ENCODE measurements at regions not wholly inside any gene's neighbourhood (a gene's known extent, or its start where the extent isn't known, plus 50 kb on each side); places are given as distances from the start of the nearest gene placed in this dataset.

DNA sequence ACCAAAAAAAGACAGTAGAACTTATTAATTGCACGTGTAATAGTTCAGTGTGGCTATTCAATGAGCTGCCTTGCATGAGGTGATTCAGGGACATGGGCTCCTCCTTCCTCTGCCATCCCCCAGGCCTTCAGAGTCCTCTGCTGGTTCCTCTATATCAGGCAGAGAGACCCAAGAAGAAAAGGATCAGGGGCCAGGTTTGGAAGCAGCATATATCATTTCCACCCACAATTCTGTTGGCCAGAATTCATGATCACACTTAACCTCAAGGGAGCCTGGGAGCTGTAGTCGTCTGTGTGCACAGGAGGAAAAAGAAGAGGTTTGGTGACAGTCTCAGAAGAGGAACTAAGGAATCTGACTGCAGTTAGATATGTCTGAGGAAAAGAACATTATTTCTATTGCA, 114.0 kb upstream of the GLS start:
- H3K27me3 Mint-ChIP-seq: peaks cover 2% of the 10 kb centered on the region
- H3K36me3 Mint-ChIP-seq (ENCODE audit: low read depth): no peaks in the 10 kb centered on the region
- H3K27ac Mint-ChIP-seq: no peak overlapping the region
- H3K4me1 Mint-ChIP-seq (ENCODE audit: low read depth): peaks cover 5% of the 10 kb centered on the region
- no peaks in the 10 kb centered on the region for H3K9me3 Mint-ChIP-seq
- intact Hi-C loops (cut with micrococcal nuclease): no loop called here
- H3K4me3 Mint-ChIP-seq: no peak overlapping the region

DNA sequence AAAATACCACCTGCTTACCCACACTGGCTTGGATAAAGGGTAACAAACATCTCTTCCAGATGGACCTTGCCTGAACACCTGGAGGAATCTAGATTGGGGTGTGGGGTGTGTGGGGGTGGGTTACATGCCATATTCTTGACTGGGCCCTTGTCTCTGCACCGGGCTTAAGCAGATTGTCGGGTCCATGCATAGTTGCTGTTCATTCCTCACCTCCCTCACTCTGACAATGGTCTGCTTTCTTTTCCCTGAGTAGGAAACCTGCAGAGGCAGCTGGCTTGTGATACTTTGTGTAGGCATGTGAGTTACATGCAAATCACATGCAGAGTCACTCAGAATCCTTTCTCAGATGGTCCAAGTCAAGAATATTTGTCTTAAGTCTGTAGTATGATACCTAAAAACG, 112.8 kb upstream of the GLS start:
- Mint-ChIP-seq H3K27ac (no peak overlapping the region), H3K4me1 (ENCODE audit: low read depth) (peaks cover 5% of the 10 kb centered on the region), H3K4me3 (no peak overlapping the region), H3K27me3 (no peaks in the 10 kb centered on the region), H3K9me3 (no peaks in the 10 kb centered on the region), H3K36me3 (ENCODE audit: low read depth) (no peaks in the 10 kb centered on the region)
- intact Hi-C loops (cut with micrococcal nuclease): no loop called here

DNA sequence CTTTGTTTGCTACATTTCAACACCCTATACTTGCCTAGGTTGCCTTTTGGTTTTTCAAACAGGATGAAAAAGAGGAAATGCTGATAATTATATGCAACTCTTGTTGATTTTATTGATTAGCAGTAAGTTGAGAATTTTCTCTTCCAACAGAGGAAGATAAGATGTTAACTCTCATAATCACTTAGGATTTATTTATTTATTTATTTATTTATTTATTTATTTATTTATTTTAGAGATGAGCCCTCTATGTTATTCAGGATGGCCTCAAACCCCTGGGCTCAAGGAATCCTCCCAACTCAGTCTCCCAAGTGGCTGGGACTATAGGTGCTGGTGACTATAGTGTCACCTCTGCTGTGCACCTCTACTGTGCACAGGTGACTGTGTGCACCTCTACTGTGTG, 111.4 kb upstream of the GLS start:
- intact Hi-C loops (cut with micrococcal nuclease): no loop called here
- H3K9me3 Mint-ChIP-seq: no peaks in the 10 kb centered on the region
- H3K27me3 Mint-ChIP-seq: no peaks in the 10 kb centered on the region
- no peak overlapping the region for H3K4me3 Mint-ChIP-seq
- no peaks in the 10 kb centered on the region for H3K36me3 Mint-ChIP-seq (ENCODE audit: low read depth)
- no peak overlapping the region for H3K27ac Mint-ChIP-seq
- H3K4me1 Mint-ChIP-seq (ENCODE audit: low read depth): peaks cover 5% of the 10 kb centered on the region

DNA sequence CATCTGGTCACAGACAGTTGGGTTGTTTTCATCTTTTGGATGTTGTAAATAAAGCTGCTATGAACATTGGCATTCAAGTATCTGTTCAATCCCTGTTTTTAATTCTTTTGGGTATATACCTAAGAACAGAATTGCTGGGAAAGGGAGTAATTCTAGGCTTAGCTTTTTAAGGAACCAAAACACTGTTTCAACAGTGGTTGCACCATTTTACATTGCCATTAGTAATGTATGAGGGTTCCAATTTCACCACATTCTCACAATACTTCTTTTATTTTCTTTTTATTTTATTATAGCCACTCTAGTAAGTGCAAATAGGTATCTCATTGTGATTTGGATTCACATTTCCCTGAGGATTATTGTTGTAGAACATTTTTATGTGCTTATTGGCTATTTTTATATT, 108.9 kb upstream of the GLS start:
- intact Hi-C loops (cut with micrococcal nuclease): no loop called here

DNA sequence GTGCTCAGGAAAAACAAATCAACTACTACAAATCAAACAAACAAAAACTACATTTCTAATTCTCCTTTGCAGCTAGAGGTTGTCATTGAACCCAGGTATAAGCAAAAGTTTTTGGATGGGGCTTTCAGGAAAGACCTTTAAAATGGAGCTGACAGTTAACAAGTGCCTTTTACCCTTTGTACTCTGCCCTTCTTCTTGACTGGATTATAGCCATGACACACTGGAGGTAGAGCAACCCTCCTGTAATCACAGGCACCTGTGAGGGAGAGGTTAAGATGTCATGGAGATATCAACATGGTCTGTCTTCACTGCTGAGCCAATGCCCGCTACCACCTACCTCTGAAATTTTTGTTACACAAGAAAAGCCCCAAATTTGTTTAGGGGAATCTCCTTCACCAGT, 100.0 kb upstream of the GLS start:
- Mint-ChIP-seq H3K4me1 (ENCODE audit: low read depth) (no peaks in the 10 kb centered on the region), H3K36me3 (ENCODE audit: low read depth) (no peaks in the 10 kb centered on the region), H3K4me3 (no peak overlapping the region), H3K9me3 (peaks cover 8% of the 10 kb centered on the region), H3K27ac (no peak overlapping the region), H3K27me3 (peaks cover 2% of the 10 kb centered on the region)
- intact Hi-C loops (cut with micrococcal nuclease): loop anchor here (2.0 to 10.0 kb wide), 4 partner anchors 107 to 724 kb away; no protein-coding TSS in a partner anchor

More for the DNA sequence above, 108.9 kb upstream of the GLS start:
- Mint-ChIP-seq H3K27me3 (peaks cover 2% of the 10 kb centered on the region), H3K27ac (no peak overlapping the region), H3K36me3 (ENCODE audit: low read depth) (no peaks in the 10 kb centered on the region), H3K4me3 (no peak overlapping the region), H3K4me1 (ENCODE audit: low read depth) (peaks cover under 1% of the 10 kb centered on the region), H3K9me3 (no peaks in the 10 kb centered on the region)

DNA sequence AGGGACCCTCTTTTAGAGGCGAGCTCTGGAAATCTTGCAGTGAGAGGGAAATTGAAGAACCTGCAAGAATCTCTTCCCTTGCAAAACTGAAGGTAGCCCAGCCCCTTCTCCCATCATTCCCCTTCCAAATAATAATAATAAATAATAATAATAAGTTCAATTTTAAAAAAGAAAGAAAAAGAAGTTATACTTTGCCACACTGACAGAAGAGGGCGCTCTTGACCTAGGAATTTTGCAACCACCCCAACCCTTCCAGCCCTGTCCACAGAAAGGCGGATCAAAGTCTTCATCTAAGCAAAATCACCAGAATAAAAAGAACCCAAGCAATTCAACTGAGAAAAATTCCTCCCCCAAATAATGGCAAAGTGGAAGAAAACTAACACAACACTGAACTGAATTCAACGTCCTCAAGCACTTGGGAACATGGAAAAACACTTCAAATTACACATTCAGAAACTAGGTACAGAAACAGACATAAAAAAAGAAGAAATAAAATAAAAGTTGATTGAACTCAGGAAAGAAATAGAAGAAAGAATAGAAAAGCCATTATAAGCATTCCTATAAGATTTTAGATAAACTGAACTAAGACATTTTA, 98.9 kb upstream of the GLS start:
- Mint-ChIP-seq H3K36me3 (ENCODE audit: low read depth) (no peaks in the 10 kb centered on the region), H3K4me3 (no peak overlapping the region), H3K4me1 (ENCODE audit: low read depth) (no peaks in the 10 kb centered on the region), H3K9me3 (peaks cover 8% of the 10 kb centered on the region), H3K27ac (no peak overlapping the region), H3K27me3 (no peaks in the 10 kb centered on the region)
- intact Hi-C loops (cut with micrococcal nuclease): loop anchor here (1.0 to 10.0 kb wide), 5 partner anchors 23 to 723 kb away; no protein-coding TSS in a partner anchor

DNA sequence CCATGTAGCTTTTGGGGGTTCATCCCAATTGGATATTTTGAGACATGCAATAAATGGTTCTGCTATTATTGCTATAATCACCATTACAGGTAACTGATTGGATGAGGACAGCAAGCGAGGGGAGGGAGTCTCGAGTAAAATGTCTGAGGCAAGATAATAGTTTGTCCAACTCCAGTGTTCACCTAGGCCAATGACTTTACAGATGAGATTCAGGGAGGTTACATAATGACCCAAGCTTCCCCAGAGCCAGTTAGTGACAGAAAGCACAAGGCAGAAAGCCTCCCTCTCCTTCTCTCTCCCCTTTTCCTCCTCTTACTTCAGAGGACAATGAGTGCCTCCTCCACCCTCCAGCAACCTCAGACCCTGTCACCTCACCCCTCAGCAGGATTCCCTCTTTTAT, 98.4 kb upstream of the GLS start:
- Mint-ChIP-seq H3K27me3 (no peaks in the 10 kb centered on the region), H3K27ac (no peak overlapping the region), H3K4me3 (no peak overlapping the region), H3K9me3 (peaks cover 8% of the 10 kb centered on the region), H3K4me1 (ENCODE audit: low read depth) (no peaks in the 10 kb centered on the region), H3K36me3 (ENCODE audit: low read depth) (no peaks in the 10 kb centered on the region)
- intact Hi-C loops (cut with micrococcal nuclease): loop anchor here (5.0 to 10.0 kb wide), 3 partner anchors 105 to 723 kb away; no protein-coding TSS in a partner anchor

DNA sequence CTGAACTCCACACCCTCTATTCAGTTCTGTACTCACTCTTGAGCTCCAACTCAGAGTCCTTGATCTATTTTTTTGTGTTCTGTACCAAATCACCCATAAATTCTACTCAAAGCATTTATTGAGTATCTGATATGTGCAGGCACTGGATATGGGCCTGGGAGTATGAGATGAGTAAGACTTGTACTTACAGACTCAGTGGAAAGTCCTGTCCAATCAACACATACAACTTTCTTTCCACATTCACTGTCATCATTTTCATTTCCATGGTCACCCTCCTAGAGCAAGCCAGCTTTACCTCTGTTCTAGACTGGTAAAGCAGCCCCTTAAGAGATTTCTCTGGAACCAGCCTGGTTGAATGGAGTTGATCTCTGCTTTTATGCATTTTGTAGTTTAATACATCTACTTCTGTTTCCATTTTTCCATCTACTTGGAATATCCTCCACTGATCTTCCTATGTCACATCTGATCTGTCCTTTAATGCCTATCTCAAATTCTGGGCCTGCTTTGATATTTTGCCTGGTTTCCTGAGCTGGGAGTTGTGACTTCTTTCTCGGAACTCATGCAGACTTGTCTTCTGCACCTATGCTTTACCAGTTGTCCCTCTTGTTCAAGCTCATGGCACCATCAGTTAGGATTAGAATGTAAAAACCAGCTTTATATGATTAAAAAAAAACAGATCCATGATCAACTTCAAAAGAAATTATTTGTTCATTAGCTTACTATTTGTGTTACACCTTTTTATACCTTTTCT, 96.9 kb upstream of the GLS start:
- Mint-ChIP-seq H3K4me3 (no peak overlapping the region), H3K27ac (no peak overlapping the region), H3K27me3 (no peaks in the 10 kb centered on the region), H3K36me3 (ENCODE audit: low read depth) (no peaks in the 10 kb centered on the region), H3K9me3 (peaks cover 8% of the 10 kb centered on the region), H3K4me1 (ENCODE audit: low read depth) (no peaks in the 10 kb centered on the region)
- intact Hi-C loops (cut with micrococcal nuclease): loop anchor here (5.0 to 10.0 kb wide), 3 partner anchors 104 to 721 kb away; no protein-coding TSS in a partner anchor

DNA sequence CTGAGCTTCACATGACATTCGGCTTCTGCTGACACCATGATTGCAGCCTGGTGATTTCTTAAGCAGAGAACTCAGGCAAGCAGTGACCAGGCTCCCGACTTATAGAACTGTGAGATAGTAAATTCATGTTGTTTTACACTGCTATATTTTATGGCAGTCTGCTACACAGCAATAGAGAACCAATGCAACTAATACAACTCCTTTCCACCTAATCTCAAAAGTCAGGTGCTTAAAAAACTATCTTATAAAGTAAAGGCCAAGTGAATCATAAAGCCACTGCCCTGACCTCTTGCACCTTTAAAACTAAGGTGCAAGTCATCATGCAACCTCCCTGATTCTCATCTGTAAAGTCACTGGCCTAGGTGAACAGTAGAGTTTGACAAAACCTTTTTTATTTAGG, 95.3 kb upstream of the GLS start:
- peaks cover 8% of the 10 kb centered on the region for H3K9me3 Mint-ChIP-seq
- intact Hi-C loops (cut with micrococcal nuclease): loop anchor here (10.0 kb wide), 1 partner anchor 719 kb away; no protein-coding TSS in a partner anchor
- no peaks in the 10 kb centered on the region for H3K4me1 Mint-ChIP-seq (ENCODE audit: low read depth)
- no peak overlapping the region for H3K27ac Mint-ChIP-seq
- no peak overlapping the region for H3K4me3 Mint-ChIP-seq
- H3K27me3 Mint-ChIP-seq: no peaks in the 10 kb centered on the region
- no peaks in the 10 kb centered on the region for H3K36me3 Mint-ChIP-seq (ENCODE audit: low read depth)

DNA sequence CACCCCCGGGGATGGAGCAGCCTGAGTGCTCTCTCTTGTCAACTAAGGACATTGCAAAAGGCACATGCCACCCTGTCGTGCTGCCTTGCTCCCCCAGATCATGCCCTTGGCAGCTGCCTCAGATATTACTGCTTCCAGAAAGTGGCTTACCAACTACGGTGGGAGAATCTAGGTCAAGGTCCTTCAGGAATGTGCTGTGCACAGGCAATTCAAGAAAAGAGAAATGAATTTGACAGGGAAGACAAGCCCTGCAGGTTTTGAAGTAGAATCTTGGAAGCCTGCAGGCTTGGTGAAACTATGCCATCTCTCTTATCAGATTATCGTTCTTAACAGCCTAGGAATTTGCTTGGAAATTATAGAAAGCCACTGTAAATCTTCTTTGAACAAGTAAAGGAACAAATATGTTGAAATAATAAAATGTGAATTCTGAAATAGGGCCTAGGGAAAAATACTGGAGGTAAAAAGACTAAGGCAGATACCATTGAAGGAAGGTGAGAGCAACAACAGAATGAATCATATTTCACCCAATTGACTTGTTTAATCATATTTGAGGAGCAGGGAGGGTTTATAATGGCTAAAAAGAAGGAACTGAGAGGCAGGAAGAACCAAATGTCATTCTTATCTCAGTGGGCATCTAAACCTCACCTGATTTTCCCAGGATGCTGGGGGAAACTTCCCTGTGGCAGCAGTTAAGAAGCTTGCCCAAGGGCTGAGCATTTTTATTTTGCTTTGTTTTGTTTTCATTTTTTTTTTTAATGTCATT, 94.0 kb upstream of the GLS start:
- Mint-ChIP-seq H3K27ac (no peak overlapping the region), H3K9me3 (peaks cover 8% of the 10 kb centered on the region), H3K36me3 (ENCODE audit: low read depth) (no peaks in the 10 kb centered on the region), H3K4me3 (no peak overlapping the region), H3K4me1 (ENCODE audit: low read depth) (peaks cover 7% of the 10 kb centered on the region), H3K27me3 (no peaks in the 10 kb centered on the region)
- intact Hi-C loops (cut with micrococcal nuclease): loop anchor here (10.0 kb wide), 1 partner anchor 718 kb away; no protein-coding TSS in a partner anchor

DNA sequence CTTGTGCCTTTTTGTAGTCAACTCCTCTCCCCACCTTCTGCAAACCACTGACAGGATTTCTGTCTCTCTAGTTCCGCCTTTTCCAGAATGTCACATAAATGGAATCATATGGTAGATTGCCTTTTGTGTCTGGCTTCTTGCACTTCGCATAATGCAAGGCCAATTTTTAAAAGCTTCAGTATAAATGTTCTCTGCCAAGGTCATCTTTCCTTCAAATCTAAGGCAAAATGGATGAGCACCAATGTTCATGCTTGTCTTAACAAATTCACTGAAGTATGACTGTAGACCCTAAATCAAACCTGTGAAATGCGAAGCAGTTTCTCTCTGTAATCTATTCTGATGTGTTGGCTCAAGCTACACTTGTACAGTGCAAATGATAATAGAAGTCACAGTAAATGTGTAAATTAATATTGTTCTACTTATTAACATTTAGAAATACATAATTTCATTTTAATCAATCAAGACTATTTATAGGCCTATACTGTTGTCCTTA, 92.8 kb upstream of the GLS start:
- Mint-ChIP-seq H3K9me3 (peaks cover 8% of the 10 kb centered on the region), H3K27ac (no peak overlapping the region), H3K4me3 (no peak overlapping the region), H3K4me1 (ENCODE audit: low read depth) (peaks cover 14% of the 10 kb centered on the region), H3K36me3 (ENCODE audit: low read depth) (no peaks in the 10 kb centered on the region), H3K27me3 (no peaks in the 10 kb centered on the region)
- intact Hi-C loops (cut with micrococcal nuclease): loop anchor here (10.0 kb wide), 1 partner anchor 717 kb away; no protein-coding TSS in a partner anchor

DNA sequence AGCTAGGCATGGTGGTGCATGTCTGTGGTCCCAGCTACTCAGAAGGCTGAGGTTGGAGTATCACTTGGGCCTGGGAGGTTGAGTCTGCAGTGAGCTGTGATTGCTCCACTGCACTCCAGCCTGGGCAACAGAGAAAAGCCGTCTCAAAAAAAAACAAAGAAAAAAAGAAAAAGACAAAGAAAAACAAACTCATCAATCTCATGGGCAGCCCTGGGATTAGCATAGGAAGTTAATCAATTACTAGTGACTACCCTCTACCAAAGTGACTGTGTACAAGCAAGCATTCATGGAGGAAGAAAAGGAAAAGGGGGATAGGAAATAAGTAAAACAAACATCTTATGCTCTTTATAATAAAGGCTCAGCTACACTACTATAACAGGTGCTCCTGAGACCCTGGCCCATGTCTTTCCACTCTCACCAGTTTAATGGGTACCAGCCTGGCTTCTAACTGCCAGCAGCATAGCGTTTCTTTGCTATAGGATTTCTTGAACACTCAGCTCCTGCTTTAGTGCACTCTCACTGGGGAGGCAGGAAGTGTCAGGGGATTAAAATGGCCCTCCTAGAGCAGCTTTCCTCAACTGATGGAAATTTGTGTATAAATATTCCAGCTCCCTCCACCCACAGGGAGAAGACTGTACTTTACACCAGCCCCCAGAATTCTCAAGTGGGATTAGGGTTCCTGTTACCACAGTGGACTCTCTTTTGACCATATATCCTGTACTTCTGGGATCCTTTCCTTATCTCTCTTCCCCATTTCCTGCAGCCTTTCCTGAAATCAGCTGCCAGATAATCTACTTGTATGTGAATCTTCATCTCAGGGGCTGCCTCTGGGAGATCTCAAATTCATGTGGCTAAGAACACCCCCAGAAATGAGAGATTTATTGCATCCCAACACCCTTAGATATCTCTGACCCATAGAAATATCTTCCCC, 91.3 kb upstream of the GLS start:
- Mint-ChIP-seq H3K27ac (no peak overlapping the region), H3K4me3 (no peak overlapping the region), H3K36me3 (ENCODE audit: low read depth) (no peaks in the 10 kb centered on the region), H3K9me3 (no peaks in the 10 kb centered on the region), H3K27me3 (no peaks in the 10 kb centered on the region), H3K4me1 (ENCODE audit: low read depth) (peaks cover 14% of the 10 kb centered on the region)
- intact Hi-C loops (cut with micrococcal nuclease): loop anchor here (10.0 kb wide), 1 partner anchor 715 kb away; no protein-coding TSS in a partner anchor

DNA sequence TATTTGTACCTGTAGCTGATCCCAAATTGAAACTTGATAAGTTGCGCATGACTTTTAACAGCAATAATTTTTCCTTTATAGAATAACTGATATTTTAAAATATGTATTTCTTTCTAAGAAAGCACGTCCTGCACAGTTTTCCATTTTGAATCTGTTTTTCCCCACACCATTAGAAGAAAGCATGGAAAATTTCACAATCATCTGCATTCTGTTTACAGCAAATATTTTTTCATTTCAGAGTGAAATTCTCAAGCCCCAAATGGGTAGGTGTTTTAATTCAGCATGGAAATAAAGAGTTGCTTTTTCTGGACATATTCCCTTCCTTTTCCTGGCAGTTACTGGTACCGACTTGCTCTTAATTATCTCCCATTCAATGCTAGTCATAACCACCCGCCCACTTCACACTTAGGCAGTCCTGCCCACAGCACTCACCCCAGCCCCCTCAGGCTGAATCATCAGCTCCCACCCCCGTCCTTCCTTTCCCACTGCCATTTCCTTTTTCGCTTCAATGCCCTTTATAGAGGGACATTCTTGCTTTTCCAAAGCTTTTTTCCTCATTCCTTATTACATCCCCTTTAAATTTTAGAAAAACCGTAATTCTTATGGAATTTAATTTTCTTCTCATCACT, 89.2 kb upstream of the GLS start:
- Mint-ChIP-seq H3K27me3 (no peaks in the 10 kb centered on the region), H3K4me1 (ENCODE audit: low read depth) (peaks cover 14% of the 10 kb centered on the region), H3K4me3 (no peak overlapping the region), H3K27ac (peak overlapping the region; percentile 55), H3K9me3 (no peaks in the 10 kb centered on the region), H3K36me3 (ENCODE audit: low read depth) (no peaks in the 10 kb centered on the region)
- intact Hi-C loops (cut with micrococcal nuclease): no loop called here
